GM21576 (cell line): ENCODE measurements at regions not wholly inside any gene's neighbourhood (a gene's known extent, or its start where the extent isn't known, plus 50 kb on each side); places are given as distances from the start of the nearest gene placed in this dataset.
A peak's percentile ranks its signal among the peaks of the same experiment; 100 is the strongest.

Experiments
- ATAC-seq: cut with Tn5 transposase; IDR thresholded peaks from one replicate; pipeline ENCODE4 v1.9.1; 2021; ENCODE audit warnings: mild to moderate bottlenecking, moderate library complexity; ENCODE audit not compliant: unreplicated experiment

- ATAC-seq, result no peak
These were observed 105.5 kb upstream of the CPLX2 start for GRCh38 chr5:175765858-175766257.

DNA sequence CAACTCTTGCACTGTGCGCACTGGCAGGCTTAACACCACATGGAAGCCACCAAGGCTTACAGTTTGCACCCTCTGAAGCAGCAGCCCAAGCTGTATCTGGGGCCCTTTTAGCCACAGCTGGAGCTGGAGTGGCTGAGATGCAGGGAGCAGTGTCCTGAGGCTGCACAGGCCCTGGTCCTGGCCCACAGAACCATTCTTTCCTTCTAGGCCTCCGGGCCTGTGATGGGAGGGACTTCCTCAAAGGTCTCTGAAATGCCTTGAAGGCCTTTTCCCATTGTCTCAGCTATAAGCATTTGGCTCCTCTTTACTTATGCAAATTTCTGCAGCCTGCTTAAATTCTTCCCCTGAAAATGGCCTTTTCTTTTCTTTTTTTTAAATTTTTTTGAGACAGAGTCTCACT lies 104.4 kb upstream of the CPLX2 start:
- no peak for ATAC-seq

DNA sequence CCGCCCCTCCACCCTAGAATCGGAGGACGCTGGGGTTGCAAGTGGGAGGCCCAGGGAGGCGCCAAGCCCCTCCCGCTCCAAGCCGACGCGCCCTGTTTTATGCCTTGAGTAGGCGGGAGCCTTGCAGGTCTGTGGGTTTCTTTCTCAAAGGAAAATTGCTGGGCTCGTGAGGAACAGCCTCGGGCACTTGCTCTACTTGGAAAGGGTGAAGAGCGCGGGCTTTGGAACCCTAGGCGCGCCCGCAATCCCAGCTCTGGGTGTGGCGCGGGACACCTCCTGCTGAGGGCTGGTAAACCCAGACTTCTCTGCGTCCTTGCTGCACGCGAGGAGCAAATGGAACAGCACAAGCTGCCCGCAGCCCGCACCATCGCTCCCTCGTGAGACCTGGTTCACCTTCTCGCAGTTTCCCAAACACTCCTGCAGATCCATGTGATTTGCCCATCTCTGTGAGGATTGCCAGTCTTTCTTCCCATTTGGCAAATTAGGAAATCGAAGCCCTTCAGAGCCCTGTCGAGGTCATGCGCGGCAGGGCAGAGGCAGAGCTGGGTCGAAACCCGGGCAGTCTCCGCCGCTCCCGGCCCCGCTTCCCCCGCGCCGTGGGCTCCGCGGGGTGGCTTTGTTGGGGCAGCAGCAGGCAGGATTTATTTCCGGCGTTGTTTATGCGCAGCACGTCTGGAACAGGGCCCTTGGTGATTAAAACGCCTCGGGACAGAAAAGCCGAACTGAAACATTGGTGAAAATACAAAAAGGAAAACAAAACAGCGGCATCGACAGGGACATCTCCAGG lies 98.4 kb upstream of the CPLX2 start:
- ATAC-seq, result no peak

DNA sequence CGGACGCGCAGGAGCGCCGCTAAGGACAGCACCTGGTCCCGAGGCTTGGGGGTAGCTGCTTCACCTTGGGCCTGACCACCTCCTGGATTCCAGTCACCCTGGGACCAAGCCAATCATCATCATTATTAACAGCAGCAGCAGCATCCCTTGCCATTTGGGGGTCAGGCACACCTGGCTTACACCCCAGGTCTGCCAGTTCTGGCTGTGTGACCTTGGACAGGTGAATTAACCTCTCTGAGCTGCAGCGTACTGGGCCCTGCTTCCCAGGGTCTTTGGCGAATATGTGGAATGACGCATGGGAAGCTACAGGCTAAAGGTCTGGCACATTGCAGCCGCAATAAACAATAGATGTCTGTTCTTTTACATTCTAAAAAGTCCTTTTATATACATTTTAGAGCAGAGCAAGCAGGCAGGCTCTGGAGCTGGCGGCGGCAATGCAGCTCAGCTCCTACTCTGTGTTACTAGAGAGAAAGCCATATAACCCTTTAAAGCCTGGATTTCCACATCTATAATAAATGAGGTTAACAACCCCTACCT lies 97.8 kb upstream of the CPLX2 start:
- ATAC-seq, result no peak

GRCh38 chr5:175775416-175775815 lies 96.0 kb upstream of the CPLX2 start:
- ATAC-seq, result no peak

- no peak for ATAC-seq
These were observed 92.4 kb upstream of the CPLX2 start for GRCh38 chr5:175778951-175779503.

DNA sequence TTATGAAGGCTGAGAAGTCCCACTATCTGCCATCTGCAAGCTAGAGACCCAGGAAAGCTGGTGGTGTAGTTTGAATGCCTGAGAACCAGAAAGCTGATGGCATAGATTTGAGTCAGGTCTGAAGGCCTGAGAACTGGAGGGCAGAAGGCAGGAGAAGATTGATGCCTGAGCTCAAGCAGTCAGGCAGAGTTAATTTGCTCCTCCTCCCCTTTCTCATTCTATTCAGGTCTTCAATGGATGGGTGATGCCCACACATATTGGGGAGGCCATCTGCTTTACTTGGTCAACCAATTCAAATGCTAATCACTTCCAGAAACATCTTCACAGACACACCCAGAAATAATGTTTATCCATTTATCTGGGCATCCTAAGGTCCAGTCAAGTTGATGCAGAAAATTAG lies 87.6 kb upstream of the CPLX2 start:
- ATAC-seq, result no peak

DNA sequence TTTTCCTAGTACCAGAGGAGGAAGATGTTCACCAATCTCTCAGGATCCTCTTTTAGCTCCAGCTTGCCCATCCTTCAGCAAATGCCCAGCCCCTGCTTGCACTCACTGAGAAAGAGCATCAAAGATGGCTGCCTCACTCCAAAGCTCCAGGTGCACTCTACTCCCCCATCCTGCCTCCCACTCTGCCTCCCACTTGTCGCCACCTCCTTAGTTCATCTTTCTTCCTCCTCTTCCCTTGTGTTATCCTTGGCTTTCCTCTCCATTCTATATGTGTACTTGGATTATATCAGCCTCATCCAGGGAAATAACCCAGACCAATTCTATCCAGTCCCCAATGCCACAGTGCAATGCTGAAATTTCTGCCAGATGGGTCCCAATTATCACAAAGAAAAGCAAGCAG lies 87.1 kb upstream of the CPLX2 start:
- no peak for ATAC-seq

DNA sequence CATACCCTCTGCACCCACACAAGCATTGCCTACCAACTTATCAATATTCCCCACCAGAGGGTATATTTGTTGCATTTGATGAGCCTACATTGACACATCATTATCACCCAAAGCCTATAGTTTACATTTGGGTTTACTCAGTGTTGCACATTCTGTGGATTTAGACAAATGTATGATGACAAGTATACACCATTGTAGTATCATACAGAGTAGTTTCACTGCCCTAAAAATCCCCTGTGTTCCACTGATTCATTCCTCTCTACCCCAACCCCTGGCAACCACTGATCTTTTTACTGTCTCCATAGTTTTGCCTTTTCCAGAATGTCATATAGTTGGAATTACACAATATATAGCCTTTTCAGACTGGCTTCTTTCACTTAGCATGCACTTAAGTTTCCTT lies 85.7 kb upstream of the CPLX2 start:
- ATAC-seq, result no peak

- ATAC-seq, result no peak
These were observed 83.1 kb upstream of the CPLX2 start for GRCh38 chr5:175788155-175788787.

DNA sequence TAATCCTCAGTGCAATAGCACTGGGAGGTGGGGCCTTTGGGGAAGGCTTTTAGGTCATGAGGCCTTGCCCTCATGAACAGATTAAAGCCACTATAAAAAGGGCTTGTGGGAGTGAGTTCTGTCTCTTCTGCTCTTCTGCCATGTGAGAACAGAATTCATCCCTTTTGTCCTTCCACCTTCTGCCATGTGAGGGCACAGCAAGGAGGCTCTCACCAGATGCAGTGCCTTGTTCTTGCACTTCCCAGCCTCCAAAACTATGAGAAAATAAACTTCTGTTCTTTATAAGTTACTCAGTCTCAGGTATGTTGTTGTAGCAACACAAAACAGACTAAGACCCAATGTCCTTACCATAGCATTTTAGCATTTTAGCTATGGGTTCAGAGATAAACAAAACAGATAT lies 81.7 kb upstream of the CPLX2 start:
- no peak for ATAC-seq

GRCh38 chr5:175790796-175791195 lies 80.6 kb upstream of the CPLX2 start:
- no peak for ATAC-seq

DNA sequence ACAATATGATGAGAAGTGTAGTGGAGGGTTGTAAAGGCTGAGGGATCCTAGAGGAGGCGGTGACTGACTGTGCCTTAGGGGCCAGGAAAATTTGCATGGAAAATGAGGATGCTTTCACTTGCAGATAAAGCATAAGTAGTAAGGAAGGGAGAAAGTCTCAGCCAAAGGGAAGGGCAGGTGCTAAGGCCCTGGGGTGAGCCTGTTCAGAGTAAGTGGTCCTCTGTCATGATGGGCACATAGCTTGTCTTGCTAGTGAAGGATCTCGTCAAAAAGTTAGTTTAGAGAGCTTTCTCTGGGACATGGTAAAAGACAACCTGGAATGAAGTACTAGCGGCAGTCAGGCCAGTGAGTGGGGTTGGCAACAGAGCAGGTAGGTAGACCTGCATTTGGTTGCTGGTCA lies 75.4 kb upstream of the CPLX2 start:
- no peak for ATAC-seq

GRCh38 chr5:175796536-175797499 lies 74.6 kb upstream of the CPLX2 start:
- ATAC-seq, result peak; percentile 79

GRCh38 chr5:175797521-175798038 lies 73.8 kb upstream of the CPLX2 start:
- ATAC-seq, result no peak

GRCh38 chr5:175798626-175799025 lies 72.8 kb upstream of the CPLX2 start:
- no peak for ATAC-seq

DNA sequence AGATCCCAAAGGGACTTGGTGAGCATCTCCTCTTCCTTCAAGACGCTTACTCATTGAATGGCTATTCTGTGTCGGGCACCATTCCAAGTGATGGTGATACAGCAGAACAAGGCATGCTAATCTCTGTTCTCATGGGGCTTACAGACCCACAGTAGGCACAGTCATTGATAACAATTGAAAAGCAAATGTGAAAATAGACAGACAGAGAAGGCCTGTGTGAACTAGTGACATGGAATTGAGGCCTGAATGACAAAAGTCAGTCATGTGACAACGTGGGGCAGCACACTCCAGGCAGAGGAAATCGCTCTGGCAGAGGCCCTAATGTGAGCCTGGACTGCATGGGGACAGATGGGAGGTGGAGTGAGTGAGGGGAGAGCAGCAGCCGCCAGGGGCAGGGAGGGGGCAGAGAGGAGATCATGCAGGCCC lies 70.7 kb upstream of the CPLX2 start:
- ATAC-seq, result no peak

DNA sequence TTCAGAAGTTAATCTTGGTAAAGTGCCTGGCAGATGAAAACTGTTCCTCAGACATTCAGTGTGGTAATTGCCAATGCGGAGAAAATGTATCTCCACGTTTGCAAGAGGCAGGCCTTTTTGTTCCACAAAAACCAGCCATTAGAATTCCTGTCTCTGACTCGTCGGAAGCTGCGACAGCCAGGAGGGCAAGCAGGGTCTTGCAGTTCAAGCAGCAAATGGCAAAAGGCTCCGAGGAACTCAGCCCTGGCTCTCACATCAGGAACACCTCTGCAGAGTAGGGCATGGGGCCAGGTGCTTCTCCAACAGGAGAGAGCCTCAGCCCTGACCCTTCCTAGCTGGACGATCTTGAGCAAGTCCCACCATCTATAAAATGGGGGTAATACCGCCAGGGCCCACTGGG lies 69.0 kb upstream of the CPLX2 start:
- ATAC-seq, result no peak

- no peak for ATAC-seq
These were observed 68.1 kb upstream of the CPLX2 start for GRCh38 chr5:175803254-175803653.

- ATAC-seq, result no peak
These were observed 67.5 kb upstream of the CPLX2 start for GRCh38 chr5:175803736-175804454.
